HG02870 (cell line): ENCODE measurements at regions not wholly inside any gene's neighbourhood (a gene's known extent, or its start where the extent isn't known, plus 50 kb on each side); places are given as distances from the start of the nearest gene placed in this dataset.

ENCODE experiments used
- ATAC-seq: cut with Tn5 transposase; IDR thresholded peaks from one replicate; pipeline ENCODE4 v1.9.1; 2021; ENCODE audit warnings: mild to moderate bottlenecking, moderate library complexity; ENCODE audit not compliant: unreplicated experiment

- no peak for ATAC-seq
Measured at GRCh38 chr13:24043590-24044350, 116.8 kb upstream of the SPATA13 start.

- ATAC-seq, result no peak
Measured at GRCh38 chr13:24045597-24045996, 114.9 kb upstream of the SPATA13 start.

GRCh38 chr13:24050292-24050711 lies 110.2 kb upstream of the SPATA13 start:
- no peak for ATAC-seq

- ATAC-seq, result no peak
Measured at GRCh38 chr13:24050796-24051715, 109.5 kb upstream of the SPATA13 start.

- ATAC-seq, result no peak
Measured at GRCh38 chr13:24052547-24053518, 107.7 kb upstream of the SPATA13 start.

- peak; percentile 75 for ATAC-seq
Measured at GRCh38 chr13:24053519-24054251, 106.8 kb upstream of the SPATA13 start.

- no peak for ATAC-seq
Measured at GRCh38 chr13:24056616-24057137, 103.8 kb upstream of the SPATA13 start.

GRCh38 chr13:24060993-24061392 lies 99.5 kb upstream of the SPATA13 start:
- ATAC-seq, result no peak

- no peak for ATAC-seq
Measured at GRCh38 chr13:24063281-24063877, 97.1 kb upstream of the SPATA13 start.

- ATAC-seq, result no peak
Measured at GRCh38 chr13:24064371-24064770, 96.1 kb upstream of the SPATA13 start.

GRCh38 chr13:24065176-24065575 lies 95.3 kb upstream of the SPATA13 start:
- ATAC-seq, result no peak

- no peak for ATAC-seq
Measured at GRCh38 chr13:24066405-24067295, 93.9 kb upstream of the SPATA13 start.

GRCh38 chr13:24068472-24068871 lies 92.0 kb upstream of the SPATA13 start:
- ATAC-seq, result no peak

GRCh38 chr13:24071016-24071415 lies 89.5 kb upstream of the SPATA13 start:
- ATAC-seq, result no peak

GRCh38 chr13:24071423-24072075 lies 89.0 kb upstream of the SPATA13 start:
- no peak for ATAC-seq

GRCh38 chr13:24073657-24074056 lies 86.9 kb upstream of the SPATA13 start:
- no peak for ATAC-seq

- ATAC-seq, result no peak
Measured at GRCh38 chr13:24074678-24075077, 85.8 kb upstream of the SPATA13 start.
